Upper lobe of left lung (tissue), 6 donors: ENCODE measurements at regions not wholly inside any gene's neighbourhood (a gene's known extent, or its start where the extent isn't known, plus 50 kb on each side); places are given as distances from the start of the nearest gene placed in this dataset.

Experiments
- ATAC-seq, 2 donors: fragments of 200-7000 bp; cut with Tn5 transposase; one replicate each; pipeline ENCODE4 v1.9.1; 2022; ENCODE audit warnings: mild to moderate bottlenecking in 2 of 2, moderate library complexity in 2 of 2; ENCODE audit not compliant: low FRiP score in 2 of 2
- DNase-seq, 2 donors: peaks; one replicate each; pipeline ENCODE4 v3.0.0-alpha.2; 2019 to 2020
- H3K27ac ChIP-seq, 4 donors: fragments of 200-600 bp; sonication (generic); one replicate each; pipeline ENCODE4 v1.5.1; 2016 to 2019
- H3K27me3 ChIP-seq, 4 donors: fragments of 200-600 bp; sonication (generic); one replicate each; pipeline ENCODE4 v1.5.1; 2017 to 2019
- H3K36me3 ChIP-seq, 4 donors: fragments of 200-600 bp; sonication (generic); one replicate each; pipeline ENCODE4 v1.5.1; 2016 to 2019
- H3K4me1 ChIP-seq, 4 donors: fragments of 200-600 bp; sonication (generic); one replicate each; pipeline ENCODE4 v1.5.1; 2018 to 2019
- H3K4me3 ChIP-seq, 4 donors: fragments of 200-600 bp; sonication (generic); one replicate each; pipeline ENCODE4 v1.5.1; 2017 to 2019; ENCODE audit warnings: mild to moderate bottlenecking in 2 of 4, moderate library complexity in 1 of 4
- H3K9me3 ChIP-seq, 4 donors: fragments of 200-600 bp; sonication (generic); one replicate each; pipeline ENCODE4 v1.5.1; 2018 to 2019
- CTCF ChIP-seq, 6 experiments: fragments of 450-650 bp in 4 of 6; fragments of 200-600 bp in 2 of 6; sonication (generic) in 2 of 6; IDR thresholded peaks; one replicate each; pipeline ENCODE4 v1.5.1; 2016 to 2019; ENCODE audit warnings: antibody characterized with exemption in 6 of 6
- EP300 ChIP-seq, 4 donors: sonication (generic); formaldehyde crosslinking; IDR thresholded peaks; one replicate each; pipeline ENCODE4 v1.5.1; 2017; ENCODE audit warnings: antibody characterized with exemption in 4 of 4, control low read depth in 2 of 4
- POLR2A ChIP-seq, 4 donors: fragments of 450-650 bp; IDR thresholded peaks; one replicate each; pipeline ENCODE4 v1.5.1; 2016 to 2017; ENCODE audit warnings: antibody characterized with exemption in 4 of 4, mild to moderate bottlenecking in 2 of 4
- POLR2AphosphoS5 ChIP-seq, 2 donors: sonication (generic); formaldehyde crosslinking; IDR thresholded peaks; one replicate each; pipeline ENCODE4 v1.5.1; 2017; ENCODE audit warnings: antibody characterized with exemption in 2 of 2
- WGBS, 2 donors: methylation state at CpG; one replicate each; pipeline ENCODE4 v1.1.5; 2017 to 2018; 5-methylcytosine and 5-hydroxymethylcytosine counted together
- donor health status: DM: no; HTN: no; CAD: no; lungs with moderate emphysema.
- donor health status: DM: no; HTN: yes; CAD: no; lungs with severe emphysema.

- Histone ChIP-seq H3K4me3 (no peak overlapping the region), H3K27me3 (no peaks in the 10 kb centered on the region), H3K4me1 (no peaks in the 10 kb centered on the region), H3K36me3 (peaks cover 30 to 75% (median 50%) of the 10 kb centered on the region in 4 donors), H3K27ac (no peak overlapping the region), H3K9me3 (no peaks in the 10 kb centered on the region)
- no peak for TF ChIP-seq POLR2AphosphoS5 (IDR thresholded peaks at IDR 0.05)
- no peak for TF ChIP-seq EP300 (IDR thresholded peaks at IDR 0.05)
- no peak for TF ChIP-seq CTCF (IDR thresholded peaks at IDR 0.05)
- TF ChIP-seq POLR2A (IDR thresholded peaks at IDR 0.05): no peak
- 71 to 76% methylated on average over 3 of the region's 3 CpGs for WGBS, 2 donors
- no peak for DNase-seq
- ATAC-seq: peak in 1 of 2 donors; percentile 65
These were observed 55.2 kb upstream of the ZNF746 start for GRCh38 chr7:149552799-149553198.
